Suprapubic skin (tissue), 4 donors: ENCODE measurements at regions not wholly inside any gene's neighbourhood (a gene's known extent, or its start where the extent isn't known, plus 50 kb on each side); places are given as distances from the start of the nearest gene placed in this dataset.
A peak's percentile ranks its signal among the peaks of the same experiment; 100 is the strongest.

ENCODE experiments used
- EP300 ChIP-seq: sonication (generic); formaldehyde crosslinking; IDR thresholded peaks from one replicate; pipeline ENCODE4 v1.6.1; 2017; ENCODE audit warnings: antibody characterized with exemption
- POLR2A ChIP-seq, 2 donors: fragments of 450-650 bp; IDR thresholded peaks; one replicate each; pipeline ENCODE4 v1.6.1; 2017; ENCODE audit warnings: antibody characterized with exemption in 2 of 2, mild to moderate bottlenecking in 2 of 2, moderate library complexity in 2 of 2
- POLR2AphosphoS5 ChIP-seq, 3 donors: sonication (generic); formaldehyde crosslinking; IDR thresholded peaks; one replicate each; pipeline ENCODE4 v1.6.1; 2017; ENCODE audit warnings: antibody characterized with exemption in 3 of 3
- TF ChIP-seq, protein P1 (sequence below), 2 donors: fragments of 200-600 bp in 1 of 2; fragments of 450-650 bp in 1 of 2; sonication (generic) in 1 of 2; IDR thresholded peaks; one replicate each; pipeline ENCODE4 v1.5.1; 2016 to 2019; ENCODE audit warnings: antibody characterized with exemption in 2 of 2, mild to moderate bottlenecking in 1 of 2, moderate library complexity in 1 of 2

DNA sequence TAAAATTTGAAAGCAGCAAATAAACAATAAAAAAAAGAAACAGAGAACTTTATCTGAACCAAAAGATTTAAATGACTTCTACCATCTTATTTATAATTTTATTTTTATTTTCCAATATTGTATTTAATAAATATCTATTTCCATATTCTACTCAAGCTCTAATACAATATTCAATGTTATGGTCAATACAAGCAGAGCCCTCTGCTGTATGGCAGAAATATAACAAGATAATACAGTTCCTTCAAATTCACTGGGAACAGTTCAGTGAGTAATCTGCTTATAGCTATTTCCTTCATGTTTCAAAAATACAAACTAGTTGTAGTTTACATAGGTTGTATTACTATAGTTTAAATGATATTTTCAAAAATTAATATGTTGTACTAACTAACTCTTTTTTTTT, 332.7 kb downstream of the PRDM9 start:
- TF ChIP-seq EP300: no peak
- TF ChIP-seq, protein P1, sequence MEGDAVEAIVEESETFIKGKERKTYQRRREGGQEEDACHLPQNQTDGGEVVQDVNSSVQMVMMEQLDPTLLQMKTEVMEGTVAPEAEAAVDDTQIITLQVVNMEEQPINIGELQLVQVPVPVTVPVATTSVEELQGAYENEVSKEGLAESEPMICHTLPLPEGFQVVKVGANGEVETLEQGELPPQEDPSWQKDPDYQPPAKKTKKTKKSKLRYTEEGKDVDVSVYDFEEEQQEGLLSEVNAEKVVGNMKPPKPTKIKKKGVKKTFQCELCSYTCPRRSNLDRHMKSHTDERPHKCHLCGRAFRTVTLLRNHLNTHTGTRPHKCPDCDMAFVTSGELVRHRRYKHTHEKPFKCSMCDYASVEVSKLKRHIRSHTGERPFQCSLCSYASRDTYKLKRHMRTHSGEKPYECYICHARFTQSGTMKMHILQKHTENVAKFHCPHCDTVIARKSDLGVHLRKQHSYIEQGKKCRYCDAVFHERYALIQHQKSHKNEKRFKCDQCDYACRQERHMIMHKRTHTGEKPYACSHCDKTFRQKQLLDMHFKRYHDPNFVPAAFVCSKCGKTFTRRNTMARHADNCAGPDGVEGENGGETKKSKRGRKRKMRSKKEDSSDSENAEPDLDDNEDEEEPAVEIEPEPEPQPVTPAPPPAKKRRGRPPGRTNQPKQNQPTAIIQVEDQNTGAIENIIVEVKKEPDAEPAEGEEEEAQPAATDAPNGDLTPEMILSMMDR (IDR thresholded peaks at IDR 0.05): peak in 1 of 2 donors; percentile 6
- TF ChIP-seq POLR2A (IDR thresholded peaks at IDR 0.05): no peak
- TF ChIP-seq POLR2AphosphoS5 (IDR thresholded peaks at IDR 0.05): no peak
